Coronary artery (tissue), 2 donors: ENCODE measurements at regions not wholly inside any gene's neighbourhood (a gene's known extent, or its start where the extent isn't known, plus 50 kb on each side); places are given as distances from the start of the nearest gene placed in this dataset.

Experiments
- DNase-seq: peaks from one replicate; pipeline ENCODE4 v3.0.0-alpha.2; 2017; ENCODE audit warnings: low spot score
- H3K27ac ChIP-seq, 2 donors: fragments of 200-600 bp; sonication (generic); one replicate each; pipeline ENCODE4 v1.5.1; 2016 to 2019
- H3K4me3 ChIP-seq: fragments of 200-600 bp; sonication (generic); 2 replicates; pipeline ENCODE4 v1.5.1; 2016; ENCODE audit warnings: mild to moderate bottlenecking, moderate library complexity
- CTCF ChIP-seq: fragments of 200-600 bp; sonication (generic); IDR thresholded peaks from one replicate; pipeline ENCODE4 v1.5.1; 2019; ENCODE audit warnings: antibody characterized with exemption

DNA sequence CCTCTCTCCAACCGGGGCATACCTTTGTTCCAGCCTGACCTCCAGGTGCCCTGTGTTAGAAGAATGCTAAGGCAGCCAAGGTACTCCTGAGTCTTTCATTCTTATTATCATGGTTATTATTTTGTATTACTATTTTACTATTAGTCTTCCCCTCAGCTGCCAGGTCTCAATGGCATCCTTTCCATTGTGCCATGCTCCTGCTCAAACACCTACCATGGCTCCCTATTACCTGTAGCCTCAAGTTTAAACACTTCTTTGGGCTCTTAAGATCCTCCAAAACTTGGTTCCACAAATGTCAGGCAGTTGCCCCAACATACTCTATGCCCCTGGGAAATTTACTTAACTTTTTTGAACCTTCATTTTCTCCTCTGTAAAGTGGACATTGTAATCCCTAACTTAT, 130.4 kb downstream of the CHST1 start:
- no peak overlapping the region for H3K4me3 ChIP-seq
- TF ChIP-seq CTCF = no peak
- H3K27ac ChIP-seq = no peak overlapping the region
- DNase-seq = no peak

- no peak overlapping the region for H3K4me3 ChIP-seq
These were observed 131.3 kb downstream of the CHST1 start for GRCh38 chr11:45534132-45534531.

GRCh38 chr11:45532546-45532945, 132.9 kb downstream of the CHST1 start:
- H3K27ac ChIP-seq = no peak overlapping the region
- DNase-seq = no peak
- no peak overlapping the region for H3K4me3 ChIP-seq
- no peak for TF ChIP-seq CTCF

More at GRCh38 chr11:45534132-45534531, 131.3 kb downstream of the CHST1 start:
- TF ChIP-seq CTCF = no peak
- DNase-seq = no peak
- H3K27ac ChIP-seq = no peak overlapping the region

GRCh38 chr11:45530776-45531175, 134.6 kb downstream of the CHST1 start:
- TF ChIP-seq CTCF = no peak
- no peak for DNase-seq
- Histone ChIP-seq H3K27ac (no peak overlapping the region), H3K4me3 (no peak overlapping the region)

DNA sequence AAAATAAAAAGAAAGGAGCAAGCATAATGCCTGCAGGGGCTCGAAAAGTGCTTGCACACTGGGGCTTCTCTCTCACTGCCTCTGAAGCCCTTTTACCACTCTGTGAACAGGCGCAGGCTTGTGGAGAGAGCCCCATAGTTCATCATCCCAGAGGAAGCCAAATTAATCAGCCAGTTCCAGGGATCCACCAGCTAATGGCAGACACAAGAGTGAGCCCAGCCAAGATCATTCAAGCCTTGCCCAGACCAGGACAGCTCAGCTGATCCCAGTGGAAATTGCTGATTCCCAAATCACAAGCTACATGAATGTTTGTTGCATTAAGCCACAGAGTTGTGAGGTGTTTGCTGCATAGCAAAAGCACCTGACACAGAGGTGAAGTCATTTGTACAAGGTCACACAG, 135.3 kb downstream of the CHST1 start:
- no peak for TF ChIP-seq CTCF
- no peak for DNase-seq
- Histone ChIP-seq H3K4me3 (no peak overlapping the region), H3K27ac (no peak overlapping the region)

DNA sequence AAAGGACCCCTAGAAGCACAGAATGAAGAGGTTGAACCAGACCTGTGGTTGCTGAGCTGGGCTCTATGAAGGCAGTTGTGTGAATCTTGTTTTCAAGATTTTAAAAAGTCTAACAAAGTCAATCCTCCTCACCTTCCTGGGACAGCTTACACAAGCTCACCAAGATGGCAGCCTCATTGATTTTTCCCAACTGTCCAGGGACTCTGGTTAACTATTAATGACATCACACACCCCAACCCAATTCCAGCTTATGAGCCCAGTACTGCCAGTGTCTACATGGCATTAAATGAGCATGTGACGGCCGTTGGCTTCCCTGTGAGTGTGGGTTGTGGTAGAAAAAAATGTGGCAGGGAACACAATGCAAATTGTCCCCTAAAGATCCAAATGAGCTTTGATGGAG, 137.0 kb downstream of the CHST1 start:
- Histone ChIP-seq H3K4me3 (no peak overlapping the region), H3K27ac (no peak overlapping the region)
- TF ChIP-seq CTCF = no peak
- no peak for DNase-seq

DNA sequence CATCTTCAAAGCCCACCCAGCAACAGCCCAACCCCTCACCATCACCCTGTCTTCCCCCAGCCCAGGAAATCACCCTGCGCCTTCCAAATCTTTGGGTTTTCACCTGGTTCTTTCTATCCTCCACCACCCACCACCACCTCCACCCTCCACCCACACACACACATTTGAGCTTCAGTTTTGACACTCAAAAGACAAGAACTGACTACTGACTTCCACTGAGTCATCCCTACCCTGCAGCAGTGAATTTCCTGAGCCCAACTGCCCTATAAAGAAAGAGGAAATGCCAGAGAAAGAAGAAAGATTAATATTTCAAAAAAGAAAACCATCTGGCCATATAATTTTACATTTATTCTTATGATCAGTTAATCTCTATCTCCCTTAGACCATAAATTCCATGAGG, 137.5 kb downstream of the CHST1 start:
- no peak for DNase-seq
- no peak overlapping the region for H3K27ac ChIP-seq
- H3K4me3 ChIP-seq = no peak overlapping the region
- no peak for TF ChIP-seq CTCF
